Loucy (cell line): ENCODE measurements at regions not wholly inside any gene's neighbourhood (a gene's known extent, or its start where the extent isn't known, plus 50 kb on each side); places are given as distances from the start of the nearest gene placed in this dataset.

Experiments
- H2AFZ ChIP-seq: fragments of 200-600 bp; sonication (generic); 2 replicates; pipeline ENCODE4 v1.6.0; 2016; ENCODE audit warnings: antibody characterized with exemption, mild to moderate bottlenecking, low read length, moderate library complexity
- H3F3A ChIP-seq: fragments of 200-600 bp; 2 replicates; pipeline ENCODE4 v1.6.0; 2016; ENCODE audit warnings: antibody characterized with exemption, low read depth, mild to moderate bottlenecking
- H3K27me3 ChIP-seq: fragments of 200-600 bp; sonication (generic); 2 replicates; pipeline ENCODE4 v1.6.1; 2014; ENCODE audit warnings: low read length, mild to moderate bottlenecking; ENCODE audit not compliant: insufficient read depth, poor library complexity, severe bottlenecking
- H3K36me3 ChIP-seq: fragments of 200-600 bp; sonication (generic); 2 replicates; pipeline ENCODE4 v1.6.1; 2016; ENCODE audit warnings: low read length; ENCODE audit not compliant: insufficient read depth
- H3K4me1 ChIP-seq: fragments of 200-600 bp; sonication (generic); 2 replicates; pipeline ENCODE4 v1.5.1; 2014; ENCODE audit warnings: low read length, mild to moderate bottlenecking; ENCODE audit not compliant: insufficient read depth, poor library complexity, severe bottlenecking
- H3K4me2 ChIP-seq: fragments of 200-600 bp; sonication (generic); 2 replicates; pipeline ENCODE4 v1.6.0; 2014; ENCODE audit warnings: antibody characterized with exemption, low read length, low read depth, mild to moderate bottlenecking; ENCODE audit not compliant: poor library complexity, severe bottlenecking
- H3K4me3 ChIP-seq: fragments of 200-600 bp; sonication (generic); 2 replicates; pipeline ENCODE4 v1.5.1; 2014; ENCODE audit warnings: low read length, mild to moderate bottlenecking, mixed read lengths; ENCODE audit not compliant: poor library complexity, severe bottlenecking
- H3K79me2 ChIP-seq: fragments of 200-600 bp; sonication (generic); 2 replicates; pipeline ENCODE4 v1.6.1; 2014; ENCODE audit warnings: low read length; ENCODE audit not compliant: insufficient read depth
- H3K9ac ChIP-seq: fragments of 200-600 bp; sonication (generic); 2 replicates; pipeline ENCODE4 v1.6.0; 2014; ENCODE audit warnings: mild to moderate bottlenecking, low read depth, low read length, moderate library complexity; ENCODE audit not compliant: poor library complexity, severe bottlenecking
- H3K9me2 ChIP-seq: fragments of 200-600 bp; sonication (generic); replicated peaks from 2 replicates; pipeline ENCODE4 v1.6.1; 2016; ENCODE audit warnings: low read depth, low read length, mixed read lengths
- H3K9me3 ChIP-seq: fragments of 200-600 bp; sonication (generic); 2 replicates; pipeline ENCODE4 v1.6.1; 2014; ENCODE audit warnings: mild to moderate bottlenecking, antibody characterized with exemption, low read length, low read depth; ENCODE audit not compliant: insufficient read depth
- H4K20me1 ChIP-seq: fragments of 200-600 bp; sonication (generic); 2 replicates; pipeline ENCODE4 v1.6.0; 2014; ENCODE audit warnings: antibody characterized with exemption, low read length, mild to moderate bottlenecking; ENCODE audit not compliant: insufficient read depth, poor library complexity, severe bottlenecking
- EZH2phosphoT487 ChIP-seq: fragments of 200-600 bp; IDR thresholded peaks from 2 replicates; pipeline ENCODE4 v1.6.1; 2018; ENCODE audit warnings: antibody characterized with exemption, mild to moderate bottlenecking, moderate library complexity, borderline replicate concordance
- TF ChIP-seq, protein P1 (sequence below): fragments of 200-600 bp; sonication (generic); conservative IDR thresholded peaks from 2 replicates; pipeline ENCODE4 v1.5.1; 2014; ENCODE audit warnings: mild to moderate bottlenecking, antibody characterized with exemption, low read length

DNA sequence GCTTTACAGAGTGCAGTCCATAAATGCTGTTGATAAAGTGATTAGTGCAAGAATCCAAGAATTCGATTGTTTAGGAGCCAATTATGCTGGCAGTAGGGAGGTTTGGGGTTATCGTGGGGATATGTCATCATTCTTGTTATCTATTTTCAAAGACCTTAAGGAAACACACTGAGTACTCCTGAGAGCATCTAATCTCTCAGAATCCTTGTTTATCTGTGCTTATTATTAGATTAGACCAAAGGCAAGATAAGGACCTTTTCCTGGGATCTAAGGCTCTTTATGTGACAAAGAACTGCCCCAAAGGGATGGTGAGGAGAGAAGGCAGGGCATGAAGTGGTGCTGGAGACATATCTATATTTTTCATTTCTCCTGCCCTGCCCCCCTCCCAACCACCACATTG is 139.1 kb downstream of the TSEN15 start:
- TF ChIP-seq, protein P1, sequence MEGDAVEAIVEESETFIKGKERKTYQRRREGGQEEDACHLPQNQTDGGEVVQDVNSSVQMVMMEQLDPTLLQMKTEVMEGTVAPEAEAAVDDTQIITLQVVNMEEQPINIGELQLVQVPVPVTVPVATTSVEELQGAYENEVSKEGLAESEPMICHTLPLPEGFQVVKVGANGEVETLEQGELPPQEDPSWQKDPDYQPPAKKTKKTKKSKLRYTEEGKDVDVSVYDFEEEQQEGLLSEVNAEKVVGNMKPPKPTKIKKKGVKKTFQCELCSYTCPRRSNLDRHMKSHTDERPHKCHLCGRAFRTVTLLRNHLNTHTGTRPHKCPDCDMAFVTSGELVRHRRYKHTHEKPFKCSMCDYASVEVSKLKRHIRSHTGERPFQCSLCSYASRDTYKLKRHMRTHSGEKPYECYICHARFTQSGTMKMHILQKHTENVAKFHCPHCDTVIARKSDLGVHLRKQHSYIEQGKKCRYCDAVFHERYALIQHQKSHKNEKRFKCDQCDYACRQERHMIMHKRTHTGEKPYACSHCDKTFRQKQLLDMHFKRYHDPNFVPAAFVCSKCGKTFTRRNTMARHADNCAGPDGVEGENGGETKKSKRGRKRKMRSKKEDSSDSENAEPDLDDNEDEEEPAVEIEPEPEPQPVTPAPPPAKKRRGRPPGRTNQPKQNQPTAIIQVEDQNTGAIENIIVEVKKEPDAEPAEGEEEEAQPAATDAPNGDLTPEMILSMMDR = no peak
- TF ChIP-seq EZH2phosphoT487 = no peak
- no peaks in the 10 kb centered on the region for H3K4me1 ChIP-seq
- H3K9me2 ChIP-seq = no peaks in the 10 kb centered on the region
- H3K4me3 ChIP-seq = no peak overlapping the region
- H3K4me2 ChIP-seq = no peak overlapping the region
- H3K79me2 ChIP-seq = no peaks in the 10 kb centered on the region
- no peaks in the 10 kb centered on the region for H4K20me1 ChIP-seq
- no peaks in the 10 kb centered on the region for H3F3A ChIP-seq
- H2AFZ ChIP-seq = no peak overlapping the region
- H3K27me3 ChIP-seq = no peaks in the 10 kb centered on the region
- H3K9ac ChIP-seq = no peak overlapping the region
- H3K9me3 ChIP-seq = no peaks in the 10 kb centered on the region
- H3K36me3 ChIP-seq = no peaks in the 10 kb centered on the region

- H3K4me1 ChIP-seq = no peaks in the 10 kb centered on the region
- H3K4me2 ChIP-seq = no peak overlapping the region
- H3K79me2 ChIP-seq = no peaks in the 10 kb centered on the region
- H3K9me2 ChIP-seq = no peaks in the 10 kb centered on the region
- no peaks in the 10 kb centered on the region for H3K36me3 ChIP-seq
- no peaks in the 10 kb centered on the region for H3F3A ChIP-seq
- no peak overlapping the region for H2AFZ ChIP-seq
- no peaks in the 10 kb centered on the region for H3K27me3 ChIP-seq
- no peak overlapping the region for H3K4me3 ChIP-seq
- TF ChIP-seq EZH2phosphoT487 = no peak
- TF ChIP-seq, protein P1 = no peak
- no peaks in the 10 kb centered on the region for H4K20me1 ChIP-seq
- H3K9me3 ChIP-seq = no peaks in the 10 kb centered on the region
- no peak overlapping the region for H3K9ac ChIP-seq
Measured at GRCh38 chr1:184191181-184191621, 139.7 kb downstream of the TSEN15 start.

GRCh38 chr1:184192796-184193195 is 141.3 kb downstream of the TSEN15 start:
- no peaks in the 10 kb centered on the region for H3F3A ChIP-seq
- H3K36me3 ChIP-seq = no peaks in the 10 kb centered on the region

More at GRCh38 chr1:184192796-184193195, 141.3 kb downstream of the TSEN15 start:
- no peaks in the 10 kb centered on the region for H3K4me1 ChIP-seq
- H4K20me1 ChIP-seq = no peaks in the 10 kb centered on the region
- TF ChIP-seq, protein P1 = no peak
- no peak for TF ChIP-seq EZH2phosphoT487
- H3K27me3 ChIP-seq = no peaks in the 10 kb centered on the region
- no peak overlapping the region for H2AFZ ChIP-seq
- no peaks in the 10 kb centered on the region for H3K79me2 ChIP-seq
- H3K4me2 ChIP-seq = no peak overlapping the region
- H3K9me2 ChIP-seq = no peaks in the 10 kb centered on the region
- no peaks in the 10 kb centered on the region for H3K9me3 ChIP-seq
- no peak overlapping the region for H3K9ac ChIP-seq
- no peak overlapping the region for H3K4me3 ChIP-seq
